GM21825 (cell line): ENCODE measurements at regions not wholly inside any gene's neighbourhood (a gene's known extent, or its start where the extent isn't known, plus 50 kb on each side); places are given as distances from the start of the nearest gene placed in this dataset.

Experiments
- ATAC-seq: cut with Tn5 transposase; IDR thresholded peaks from one replicate; pipeline ENCODE4 v1.9.1; 2021; ENCODE audit warnings: mild to moderate bottlenecking, moderate library complexity; ENCODE audit not compliant: unreplicated experiment

GRCh38 chr12:19855851-19856250 is 416.6 kb downstream of the AEBP2 start:
- ATAC-seq = no peak

GRCh38 chr12:19856389-19856788 is 417.1 kb downstream of the AEBP2 start:
- no peak for ATAC-seq

- no peak for ATAC-seq
Measured at GRCh38 chr12:19857204-19857603, 417.9 kb downstream of the AEBP2 start.

GRCh38 chr12:19867151-19867550 is 427.9 kb downstream of the AEBP2 start:
- ATAC-seq = no peak

- ATAC-seq = no peak
Measured at GRCh38 chr12:19867970-19868369, 428.7 kb downstream of the AEBP2 start.

- ATAC-seq = no peak
Measured at GRCh38 chr12:19869413-19869812, 430.1 kb downstream of the AEBP2 start.

- ATAC-seq = no peak
Measured at GRCh38 chr12:19872621-19873540, 433.6 kb downstream of the AEBP2 start.

- no peak for ATAC-seq
Measured at GRCh38 chr12:19880076-19880475, 440.8 kb downstream of the AEBP2 start.

GRCh38 chr12:19880721-19881120 is 441.4 kb downstream of the AEBP2 start:
- no peak for ATAC-seq

GRCh38 chr12:19882346-19882745 is 443.1 kb downstream of the AEBP2 start:
- no peak for ATAC-seq

- ATAC-seq = no peak
Measured at GRCh38 chr12:19884021-19884492, 444.8 kb downstream of the AEBP2 start.

GRCh38 chr12:19885093-19885812 is 446.0 kb downstream of the AEBP2 start:
- ATAC-seq = no peak

- ATAC-seq = no peak
Measured at GRCh38 chr12:19886065-19886464, 446.8 kb downstream of the AEBP2 start.

- no peak for ATAC-seq
Measured at GRCh38 chr12:19886639-19887064, 447.4 kb downstream of the AEBP2 start.

GRCh38 chr12:19890024-19890423 is 450.7 kb downstream of the AEBP2 start:
- ATAC-seq = no peak

- ATAC-seq = no peak
Measured at GRCh38 chr12:19891936-19892591, 452.8 kb downstream of the AEBP2 start.

- no peak for ATAC-seq
Measured at GRCh38 chr12:19893514-19893913, 454.2 kb downstream of the AEBP2 start.

- no peak for ATAC-seq
Measured at GRCh38 chr12:19894050-19894449, 454.8 kb downstream of the AEBP2 start.

GRCh38 chr12:19894803-19895202 is 455.5 kb downstream of the AEBP2 start:
- ATAC-seq = peak; percentile 78

GRCh38 chr12:19895246-19896020 is 456.1 kb downstream of the AEBP2 start:
- no peak for ATAC-seq

GRCh38 chr12:19896041-19896440 is 456.7 kb downstream of the AEBP2 start:
- ATAC-seq = no peak
